ENCODE measurements at regions not wholly inside any gene's neighbourhood (a gene's known extent, or its start where the extent isn't known, plus 50 kb on each side); places are given as distances from the start of the nearest gene placed in this dataset.

DNA sequence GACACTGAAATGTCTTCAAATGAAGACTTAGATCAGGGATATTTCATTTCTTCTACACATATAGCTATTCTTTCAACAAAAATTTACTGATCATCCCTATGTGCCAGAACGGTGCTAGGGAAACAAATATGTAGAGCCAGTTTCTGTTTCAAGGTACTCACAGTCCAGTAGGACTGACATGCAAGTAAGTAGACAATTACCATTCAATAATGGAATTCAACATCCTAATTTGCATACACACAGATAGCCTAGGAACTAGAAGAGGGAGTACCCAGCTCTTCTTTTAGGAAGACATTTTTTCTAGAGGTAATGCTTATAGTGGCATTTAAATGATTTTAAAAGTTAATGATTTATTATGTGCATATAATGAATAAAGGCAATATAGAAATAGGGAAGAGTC is 388.8 kb downstream of the ZSWIM6 start:
- ATAC-seq (no peak), DNase-seq (no peak)
- intact Hi-C loops (cut with DNase I), result no loop called here

DNA sequence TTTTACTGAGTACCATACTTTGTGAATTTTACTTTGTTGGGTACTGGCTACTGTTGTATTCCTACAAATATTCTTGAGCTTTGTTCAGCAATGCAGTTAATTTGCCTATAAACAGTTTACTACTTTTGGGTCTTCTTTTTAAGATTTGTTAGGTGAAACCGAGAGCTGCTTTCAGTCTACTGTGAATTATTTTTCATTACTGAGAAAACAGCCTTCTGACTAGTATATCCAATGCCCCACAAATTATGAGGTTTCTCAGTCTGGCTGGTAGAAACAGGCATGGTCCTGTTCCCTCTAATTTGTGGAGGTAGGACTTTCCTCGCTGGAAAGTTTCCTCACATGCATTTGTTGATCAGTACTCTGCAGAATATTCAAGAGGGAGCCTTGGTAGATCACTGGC is 392.0 kb downstream of the ZSWIM6 start:
- ATAC-seq (no peak), DNase-seq (no peak)
- intact Hi-C loops (cut with DNase I), result no loop called here

DNA sequence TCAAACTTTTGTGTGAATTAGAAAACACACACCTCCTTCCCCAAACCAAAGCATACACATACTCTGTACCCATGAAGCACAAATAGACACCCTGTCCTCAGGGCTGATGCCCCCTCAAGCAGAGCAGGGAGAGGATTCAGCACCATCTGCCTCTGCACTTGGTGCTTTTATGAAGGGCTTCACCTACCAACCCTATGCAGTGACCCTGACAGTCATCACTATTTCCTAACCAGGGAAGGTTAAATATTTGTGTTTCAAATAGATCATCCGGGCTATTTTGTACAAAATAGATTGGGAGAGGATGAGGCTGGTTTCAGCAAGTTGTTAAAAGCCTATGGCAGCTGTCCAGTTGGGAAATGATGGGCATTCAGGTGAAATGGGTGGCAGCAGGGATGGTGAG is 396.2 kb downstream of the ZSWIM6 start:
- intact Hi-C loops (cut with DNase I), result no loop called here
- ATAC-seq, result no peak
- no peak for DNase-seq

DNA sequence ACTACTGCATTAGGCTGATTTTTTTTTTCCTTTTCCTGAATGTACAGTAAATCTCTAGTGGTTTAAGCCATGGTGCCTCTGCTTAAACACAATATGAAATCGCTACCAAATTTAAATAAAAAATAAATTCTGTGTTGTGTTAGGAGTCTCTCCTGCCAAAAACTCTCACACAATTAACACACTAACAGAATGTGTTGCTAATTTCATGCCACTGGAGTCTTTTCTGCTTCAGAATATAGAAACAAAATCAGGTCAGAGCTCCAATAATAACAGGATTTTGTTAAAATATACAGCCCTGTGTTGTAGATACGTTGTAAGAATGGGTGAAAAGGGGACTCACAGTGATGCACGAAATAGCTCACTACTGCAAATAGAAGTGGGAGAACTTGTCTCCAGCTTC is 398.8 kb downstream of the ZSWIM6 start:
- DNase-seq (no peak), ATAC-seq (no peak)
- intact Hi-C loops (cut with DNase I), result no loop called here

DNA sequence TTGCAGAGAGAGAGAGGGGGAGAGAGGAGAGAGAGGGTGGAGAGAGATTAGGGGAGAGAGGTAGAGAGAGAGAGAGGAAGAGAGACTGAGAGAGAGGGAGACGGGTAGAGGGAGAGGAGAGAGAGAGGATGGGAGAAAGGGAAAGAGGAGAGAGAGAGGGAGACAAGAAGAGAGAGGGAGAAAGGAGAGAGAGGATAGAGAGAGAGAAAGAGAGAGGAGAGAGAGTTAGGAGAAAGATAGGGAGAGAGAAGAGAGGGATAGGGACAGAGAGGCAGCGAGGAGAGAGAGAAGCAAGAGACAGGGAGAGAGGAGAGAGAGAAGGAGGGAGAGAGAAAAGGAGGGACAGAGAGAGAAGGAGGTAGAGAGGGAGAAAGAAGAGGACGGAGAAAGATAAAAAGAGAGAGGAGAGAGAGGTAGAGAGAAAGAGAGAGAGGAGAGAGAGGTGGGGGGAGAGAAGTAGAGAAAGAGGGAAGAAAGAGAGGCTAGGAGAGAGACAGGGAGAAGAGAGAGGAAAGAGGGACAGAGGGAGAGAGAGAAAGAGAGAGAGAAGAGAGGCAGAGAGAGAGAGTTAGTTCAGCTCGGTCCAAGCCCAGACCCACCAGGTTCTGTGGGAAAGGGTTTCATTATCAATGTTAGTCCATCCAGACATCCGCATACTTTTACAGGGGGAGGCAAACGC is 399.3 kb downstream of the ZSWIM6 start:
- DNase-seq, result no peak
- intact Hi-C loops (cut with DNase I), result no loop called here
- ATAC-seq, result no peak

DNA sequence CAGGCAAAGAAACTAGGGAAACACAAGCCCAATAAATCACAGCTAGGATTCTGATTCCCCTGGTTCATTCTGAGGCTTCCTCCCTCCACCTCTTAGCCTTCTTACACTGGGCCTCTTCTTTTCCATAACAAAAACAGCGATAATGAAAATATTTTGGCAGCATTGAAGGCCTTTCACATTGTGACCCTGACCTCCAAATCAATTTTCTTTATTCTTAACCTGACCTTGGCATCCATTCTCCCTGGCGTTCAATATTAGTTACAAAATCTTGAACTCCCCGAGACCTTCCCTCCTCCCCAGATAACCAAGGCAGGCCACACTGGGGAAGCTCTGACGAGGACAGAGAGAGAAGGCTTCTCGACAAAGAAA is 399.9 kb downstream of the ZSWIM6 start:
- ATAC-seq, result no peak
- intact Hi-C loops (cut with DNase I), result no loop called here
- no peak for DNase-seq

DNA sequence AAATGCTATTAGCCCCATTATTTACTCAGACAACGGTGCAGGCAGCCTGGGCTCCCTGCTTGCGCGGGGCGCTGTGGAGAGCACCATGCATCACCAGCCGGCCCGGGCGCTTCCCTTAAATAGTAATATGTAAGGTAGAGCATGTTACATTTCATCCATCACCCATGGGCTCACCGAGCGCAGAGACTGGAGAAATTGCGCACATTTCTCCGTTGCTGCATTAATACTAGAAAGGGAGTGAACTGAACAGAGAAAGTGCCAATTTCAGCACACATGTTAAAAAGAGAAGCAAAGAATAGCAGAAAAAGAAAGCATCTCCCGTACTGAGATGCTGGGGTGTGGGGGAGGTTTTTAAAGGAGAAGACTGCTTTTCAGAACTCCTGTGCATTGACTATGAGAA is 400.3 kb downstream of the ZSWIM6 start:
- ATAC-seq, result peak in 1 of 2 donors; percentile 65
- peak; percentile 22 for DNase-seq
- intact Hi-C loops (cut with DNase I), result no loop called here

DNA sequence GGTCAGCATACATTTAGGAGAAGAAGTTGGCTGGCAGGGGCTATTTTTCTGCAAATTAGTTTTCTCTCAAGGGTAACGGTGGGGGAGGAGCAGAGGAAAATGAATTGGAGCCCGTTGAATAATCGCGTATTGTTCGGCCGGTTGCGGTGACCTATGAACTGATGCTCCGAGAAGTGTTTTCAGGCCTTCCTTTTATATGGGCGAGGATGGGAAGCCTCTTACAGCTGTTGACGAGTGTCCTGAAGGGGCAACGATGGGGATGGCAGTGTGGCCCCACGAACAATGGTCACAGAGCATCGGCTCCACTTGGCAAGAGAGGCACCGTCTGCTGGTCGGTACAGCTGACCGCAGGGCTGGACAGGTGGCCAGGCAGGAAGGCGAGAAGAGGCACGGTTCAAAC is 400.7 kb downstream of the ZSWIM6 start:
- intact Hi-C loops (cut with DNase I), result no loop called here
- no peak for ATAC-seq
- DNase-seq, result no peak

DNA sequence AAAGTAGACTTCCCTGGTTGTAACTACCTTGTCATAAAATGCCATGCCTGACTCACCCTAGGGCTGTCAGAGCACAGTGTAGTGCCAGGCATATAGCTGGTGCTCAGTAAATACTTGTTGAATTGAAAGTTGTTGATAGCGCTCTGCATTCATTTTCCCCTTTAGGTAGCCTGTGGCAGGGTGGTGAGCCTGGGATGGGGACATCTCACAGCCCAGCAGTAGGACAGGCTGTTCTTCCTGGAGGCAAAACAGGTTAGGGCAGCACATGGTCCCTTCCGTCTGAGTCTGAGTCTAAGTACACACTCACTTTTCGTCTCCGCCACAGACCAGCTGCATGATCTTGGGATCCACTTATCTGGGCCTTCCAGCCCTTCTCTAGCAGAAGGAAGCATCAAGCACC is 401.9 kb downstream of the ZSWIM6 start:
- intact Hi-C loops (cut with DNase I), result no loop called here
- DNase-seq, result no peak
- ATAC-seq, result no peak

DNA sequence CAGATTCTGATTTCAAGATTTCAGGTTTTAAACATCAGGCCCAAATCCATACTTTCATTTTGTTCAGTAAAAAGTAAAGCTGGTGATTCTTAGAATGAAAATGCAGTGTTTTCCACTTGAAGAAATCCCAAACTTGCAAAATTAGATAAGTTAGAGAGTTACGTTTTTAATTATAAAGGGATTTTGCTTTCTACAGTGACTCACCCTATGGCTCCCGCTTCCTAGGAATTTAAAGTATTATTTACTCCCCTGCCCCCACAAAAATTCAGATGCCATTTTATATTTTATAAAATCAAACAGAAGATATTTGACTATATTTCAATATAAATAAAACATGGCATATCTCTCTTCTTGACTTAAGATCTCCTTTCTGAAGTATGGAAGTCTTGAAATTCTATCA is 402.9 kb downstream of the ZSWIM6 start:
- no peak for ATAC-seq
- no peak for DNase-seq
- intact Hi-C loops (cut with DNase I), result no loop called here

DNA sequence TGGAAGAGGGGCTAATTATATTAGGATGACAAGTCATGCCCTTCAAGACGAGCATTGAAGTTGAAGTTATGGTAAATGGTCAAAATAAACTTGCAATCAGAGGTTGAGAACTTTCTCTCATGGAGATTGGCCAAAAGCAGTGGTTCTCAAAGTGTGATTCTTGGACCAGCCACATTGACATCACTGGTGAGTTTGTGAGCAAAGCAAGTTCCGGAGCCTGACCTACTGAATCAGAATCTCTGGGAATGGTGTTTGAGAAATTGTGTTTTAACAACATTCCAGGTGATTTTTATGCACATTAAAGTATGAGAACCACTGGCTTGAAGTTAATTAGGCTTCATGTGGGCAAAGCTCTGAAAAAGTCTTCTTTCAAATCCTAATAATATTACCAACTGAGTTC is 403.5 kb downstream of the ZSWIM6 start:
- intact Hi-C loops (cut with DNase I), result no loop called here
- no peak for DNase-seq
- ATAC-seq, result no peak

DNA sequence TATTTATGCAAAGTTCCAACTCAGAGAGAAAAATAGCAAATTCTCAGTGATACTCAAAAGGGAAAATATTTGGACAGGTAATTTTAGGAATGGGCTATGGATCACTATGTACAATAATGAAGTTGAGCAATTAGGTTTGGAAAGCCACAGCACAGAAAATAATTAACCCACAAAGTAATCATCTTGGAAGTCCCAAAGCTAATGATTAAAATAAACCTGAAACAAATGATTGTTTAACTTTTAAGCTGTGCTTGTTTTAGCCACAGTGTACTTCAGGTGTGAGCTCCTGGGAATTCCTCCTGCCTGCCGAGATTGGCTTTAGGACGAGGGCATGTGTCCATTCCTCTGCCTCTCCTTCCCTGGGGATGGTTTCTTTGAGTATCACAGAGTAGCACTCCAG is 403.9 kb downstream of the ZSWIM6 start:
- intact Hi-C loops (cut with DNase I), result no loop called here
- ATAC-seq, result no peak
- DNase-seq, result no peak

DNA sequence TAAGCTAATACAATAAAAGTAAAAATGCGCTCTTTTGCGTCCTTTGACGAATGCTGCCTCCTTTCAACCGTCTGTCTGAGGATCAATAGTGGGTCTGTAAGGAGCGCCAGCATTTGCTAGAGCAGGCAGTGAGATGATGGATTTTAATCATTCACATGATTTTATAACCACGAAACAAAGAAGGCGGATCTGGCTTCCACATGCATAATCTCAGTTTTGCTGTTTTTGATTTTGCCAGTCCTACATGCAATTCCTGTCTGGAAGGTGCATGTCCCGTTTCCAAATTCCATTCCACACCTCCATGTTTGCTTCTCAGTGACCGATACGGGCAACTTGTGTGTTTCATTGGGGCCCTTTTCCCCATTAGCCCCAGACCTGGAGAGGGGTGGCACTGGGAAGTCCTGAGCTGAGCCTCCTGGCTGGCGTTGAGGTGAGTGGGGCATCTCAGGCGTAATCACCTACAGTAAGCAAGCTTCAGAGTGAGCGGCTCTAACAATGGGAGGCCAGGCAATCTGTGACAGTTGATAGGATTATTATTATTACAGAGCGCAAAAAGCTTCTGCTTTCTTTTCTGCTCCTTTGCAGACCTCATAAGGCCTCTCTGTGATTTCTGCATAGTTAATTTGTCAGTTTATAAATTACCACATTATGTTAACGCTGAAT is 405.4 kb downstream of the ZSWIM6 start:
- no peak for ATAC-seq
- DNase-seq, result no peak
- intact Hi-C loops (cut with DNase I), result no loop called here

DNA sequence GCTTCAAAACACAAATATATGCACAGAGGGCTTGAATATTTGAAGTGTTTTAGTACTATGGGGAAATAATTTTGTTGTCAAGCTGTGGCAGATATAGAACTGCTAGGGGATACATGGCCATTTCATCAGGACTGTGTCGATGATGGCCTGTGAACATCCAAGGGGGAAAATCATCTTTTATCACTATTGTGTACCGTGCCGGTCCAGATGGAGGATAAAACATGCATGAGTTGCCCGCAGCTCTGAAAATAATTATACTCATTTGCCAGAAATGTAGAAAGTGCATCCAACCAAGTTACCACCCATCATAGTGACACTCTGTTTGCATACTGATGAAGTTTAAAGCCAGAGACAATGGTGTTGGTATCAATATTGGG is 405.9 kb downstream of the ZSWIM6 start:
- DNase-seq (no peak), ATAC-seq (no peak)
- intact Hi-C loops (cut with DNase I), result no loop called here

DNA sequence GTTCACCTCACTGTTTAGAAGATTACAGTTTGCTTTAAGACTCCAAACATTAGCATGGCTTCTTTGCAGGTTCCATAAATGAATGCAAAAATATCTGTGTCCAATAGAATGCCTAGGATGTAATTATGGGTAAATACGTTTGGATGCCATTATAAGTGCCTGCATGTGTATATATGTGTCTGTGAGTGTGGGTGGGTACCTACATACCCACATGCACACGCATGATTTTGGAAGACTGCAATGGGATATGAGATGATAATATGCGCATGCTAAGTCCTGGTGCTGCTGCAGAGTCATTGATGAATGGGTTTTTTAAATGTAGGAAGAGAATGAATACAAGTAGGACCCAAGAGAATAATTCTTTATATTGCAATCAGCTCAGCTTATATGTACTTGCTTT is 406.4 kb downstream of the ZSWIM6 start:
- intact Hi-C loops (cut with DNase I), result no loop called here
- no peak for ATAC-seq
- no peak for DNase-seq

DNA sequence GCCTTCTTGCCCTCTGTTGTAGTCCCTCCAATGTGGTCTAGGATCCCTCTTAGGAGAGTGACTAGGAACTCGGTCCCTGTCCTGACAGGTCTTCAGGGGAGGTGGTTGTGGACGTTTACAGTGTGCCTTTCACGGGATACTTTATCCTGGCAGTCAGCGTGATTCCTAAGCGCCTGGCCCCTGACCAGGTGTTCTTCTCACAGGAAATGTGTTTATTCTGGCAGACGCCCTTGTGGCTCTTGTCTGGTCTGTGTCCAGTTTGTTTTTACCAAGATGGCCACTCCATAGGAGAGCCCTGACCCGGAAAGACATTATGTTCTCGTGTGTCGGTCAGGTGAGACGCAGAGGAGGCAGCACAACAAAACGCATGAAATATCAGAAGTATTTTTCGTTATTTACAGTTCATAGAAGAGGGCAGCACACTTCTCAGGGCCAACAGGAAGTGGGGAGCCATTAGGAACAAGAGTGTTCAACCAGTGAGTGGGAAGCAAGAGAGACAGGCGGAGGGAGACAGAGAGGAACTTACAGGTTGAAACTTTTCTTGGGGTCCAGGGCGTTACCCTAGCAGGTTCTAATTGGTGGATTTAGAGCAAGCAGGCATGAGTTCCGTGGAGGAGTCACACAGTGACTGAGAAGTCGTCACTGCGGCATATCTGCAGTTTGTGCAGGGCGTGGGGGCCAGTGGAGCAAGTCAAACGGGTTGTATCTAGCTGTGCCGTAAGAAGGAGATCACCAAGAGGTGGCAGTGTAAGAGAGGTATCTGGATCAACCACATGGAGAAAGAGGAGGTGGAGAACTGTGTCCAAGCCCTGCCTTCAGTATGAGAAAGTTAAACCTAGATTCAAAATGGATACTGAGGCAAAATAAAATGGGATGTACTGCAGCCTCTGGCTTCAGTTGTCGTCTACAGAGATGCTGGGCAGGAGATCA is 412.9 kb downstream of the ZSWIM6 start:
- ATAC-seq (no peak), DNase-seq (no peak)
- intact Hi-C loops (cut with DNase I), result no loop called here

DNA sequence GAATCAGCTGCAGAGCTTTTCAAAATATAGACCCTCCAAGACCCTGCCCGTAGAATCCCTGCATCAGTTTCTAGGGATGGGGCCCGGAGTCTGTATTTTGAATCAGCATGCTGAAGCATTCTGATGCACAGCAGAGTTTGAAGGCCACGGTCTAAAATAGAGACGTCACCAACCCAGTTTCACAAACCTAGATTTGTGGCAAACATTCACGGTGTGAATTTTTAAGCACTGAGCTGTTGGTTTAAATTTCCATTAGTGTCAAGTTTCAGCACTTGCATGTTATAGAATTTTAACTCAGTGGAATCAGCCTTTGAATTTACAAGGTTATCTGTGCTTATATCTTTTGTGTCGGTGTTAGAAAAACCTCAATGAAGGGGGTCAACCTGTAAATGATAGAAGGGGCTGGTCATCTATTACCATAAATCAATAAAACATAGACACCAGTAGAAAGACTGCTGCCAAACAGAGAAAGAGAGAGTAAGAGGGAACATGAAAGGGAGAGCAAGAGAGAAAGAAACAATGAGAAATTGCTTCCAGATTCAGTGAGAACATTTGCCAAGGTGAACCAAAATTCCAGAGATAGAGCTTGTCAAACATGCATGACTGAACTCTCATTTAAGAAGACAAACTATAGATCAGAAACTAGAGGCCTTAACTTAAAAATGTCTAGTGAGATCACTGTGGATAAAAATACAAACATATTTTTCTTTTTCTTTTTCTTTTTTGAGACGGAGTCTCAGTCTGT is 414.9 kb downstream of the ZSWIM6 start:
- intact Hi-C loops (cut with DNase I), result no loop called here
- ATAC-seq (no peak), DNase-seq (no peak)

DNA sequence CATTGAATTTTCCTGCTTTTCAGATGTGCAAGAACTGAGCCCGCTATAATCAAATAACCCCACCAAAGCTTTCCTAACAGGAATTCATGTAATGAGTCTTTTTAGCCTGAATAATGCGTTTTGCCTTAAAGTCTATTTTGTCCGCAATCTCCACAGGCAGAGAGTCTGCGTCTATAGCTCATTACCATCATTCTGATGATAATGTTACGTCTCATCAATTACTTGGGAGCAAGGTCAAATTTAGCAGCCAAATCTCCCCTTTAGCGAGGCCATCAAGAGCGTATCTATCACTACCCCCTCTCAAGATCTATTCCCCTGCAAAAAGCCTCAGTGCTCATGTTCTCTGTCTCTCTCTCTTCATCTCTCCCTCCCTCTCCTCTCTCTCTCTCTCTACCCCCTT is 416.1 kb downstream of the ZSWIM6 start:
- intact Hi-C loops (cut with DNase I), result no loop called here
- no peak for DNase-seq
- ATAC-seq, result no peak

DNA sequence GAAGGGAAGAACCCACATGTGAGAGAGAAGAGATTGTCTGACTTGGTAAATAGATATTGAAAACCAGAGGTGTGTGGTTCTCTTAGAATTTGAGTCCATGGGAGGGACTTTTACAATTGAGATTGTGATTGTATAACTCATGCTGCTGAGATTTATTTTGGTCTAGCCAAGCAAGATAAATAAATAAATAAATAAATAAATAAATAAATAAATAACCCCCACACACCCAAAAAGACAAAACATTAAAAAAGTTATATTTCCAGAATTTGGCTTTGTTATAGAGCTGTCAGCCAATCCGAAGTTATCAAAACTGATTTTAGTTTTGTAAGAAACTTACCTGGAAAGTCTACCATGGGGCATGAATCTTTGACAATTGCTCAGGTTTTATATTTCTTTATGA is 416.6 kb downstream of the ZSWIM6 start:
- DNase-seq, result no peak
- no peak for ATAC-seq
- intact Hi-C loops (cut with DNase I), result no loop called here

DNA sequence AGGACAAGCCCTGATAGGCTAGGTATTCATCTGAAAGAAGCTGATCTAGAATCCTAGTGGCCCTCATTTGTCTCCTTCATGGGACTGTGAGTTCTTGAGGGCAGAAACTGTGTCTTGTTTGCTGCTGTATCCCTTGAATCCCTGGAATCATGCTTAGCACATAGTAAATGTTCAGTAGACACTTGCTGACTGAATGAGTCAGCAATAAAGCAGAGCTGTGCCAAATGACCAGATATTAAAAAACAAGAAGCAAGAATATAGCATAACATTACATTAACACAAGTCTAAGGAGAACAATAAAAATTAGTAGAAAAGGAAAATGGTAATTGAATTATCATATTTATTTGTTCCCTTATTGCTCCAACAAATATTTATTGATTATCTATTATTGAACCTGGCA is 420.5 kb downstream of the ZSWIM6 start:
- intact Hi-C loops (cut with DNase I), result no loop called here
- ATAC-seq (no peak), DNase-seq (no peak)

Data from left cardiac atrium (tissue), 4 donors.